Panc1 (cell line): ENCODE measurements at regions not wholly inside any gene's neighbourhood (a gene's known extent, or its start where the extent isn't known, plus 50 kb on each side); places are given as distances from the start of the nearest gene placed in this dataset.

Source experiments
- CTCF ChIP-seq: fragments of 450-650 bp; IDR thresholded peaks from 2 replicates; pipeline ENCODE4 v1.5.1; 2017; ENCODE audit warnings: mild to moderate bottlenecking
- POLR2AphosphoS5 ChIP-seq: IDR thresholded peaks from 2 replicates; pipeline ENCODE4 v1.6.1; 2012; ENCODE audit warnings: mild to moderate bottlenecking, low read depth, low read length, moderate library complexity
- REST ChIP-seq, 2 experiments: IDR thresholded peaks; 2 replicates each; pipeline ENCODE4 v1.6.1; 2011 to 2012; ENCODE audit warnings: low read depth in 2 of 2, control low read depth in 1 of 2, low read length in 1 of 2, mild to moderate bottlenecking in 1 of 2, moderate library complexity in 1 of 2; ENCODE audit not compliant: insufficient read depth in 1 of 2
- SIN3A ChIP-seq: IDR thresholded peaks from 2 replicates; pipeline ENCODE4 v1.6.1; 2012; ENCODE audit warnings: low read depth, mild to moderate bottlenecking, low read length, moderate library complexity, borderline replicate concordance; ENCODE audit not compliant: insufficient read depth
- TCF7L2 ChIP-seq: IDR thresholded peaks from 2 replicates; pipeline ENCODE4 v1.6.1; 2011; ENCODE audit warnings: mild to moderate bottlenecking, low read depth, low read length, inconsistent platforms

GRCh38 chr14:25394791-25395391 is 344.9 kb upstream of the STXBP6 start:
- no peak for TF ChIP-seq CTCF
- no peak for TF ChIP-seq POLR2AphosphoS5
- TF ChIP-seq TCF7L2, result no peak
- TF ChIP-seq REST (IDR thresholded peaks at IDR 0.05; ENCODE audit: insufficient read depth in 1 of 2, low read depth in 2 of 2, low read length in 1 of 2), result no peak
- no peak for TF ChIP-seq SIN3A
